T-helper 1 cell treated with Interleukin-12 subunit alpha and Interleukin-12 subunit beta and Interleukin-4 antibody, amounts not matched to agents 30 μg/mL and 1 μg/mL, for 36 hours (primary cell): ENCODE measurements at regions not wholly inside any gene's neighbourhood (a gene's known extent, or its start where the extent isn't known, plus 50 kb on each side); places are given as distances from the start of the nearest gene placed in this dataset.
"Not testable (repeated sequence)": the region's sequence is repeated elsewhere in the genome, so short reads cannot be mapped to it uniquely, and the experiment has no call there.

Source experiments
- H3K27ac Mint-ChIP-seq: one replicate; pipeline ENCODE4 v1.8.0; 2021; ENCODE audit warnings: mild to moderate bottlenecking, mixed read lengths
- H3K27me3 Mint-ChIP-seq: one replicate; pipeline ENCODE4 v1.8.0; 2021; ENCODE audit warnings: low read depth, mixed read lengths
- H3K36me3 Mint-ChIP-seq: one replicate; pipeline ENCODE4 v1.8.0; 2021; ENCODE audit warnings: low read depth, mixed read lengths
- H3K4me1 Mint-ChIP-seq: one replicate; pipeline ENCODE4 v1.8.0; 2021; ENCODE audit warnings: low read depth, mixed read lengths
- H3K4me3 Mint-ChIP-seq: one replicate; pipeline ENCODE4 v1.8.0; 2021; ENCODE audit warnings: mild to moderate bottlenecking, moderate library complexity, mixed read lengths
- H3K9me3 Mint-ChIP-seq: one replicate; pipeline ENCODE4 v1.8.0; 2021; ENCODE audit warnings: mixed read lengths

DNA sequence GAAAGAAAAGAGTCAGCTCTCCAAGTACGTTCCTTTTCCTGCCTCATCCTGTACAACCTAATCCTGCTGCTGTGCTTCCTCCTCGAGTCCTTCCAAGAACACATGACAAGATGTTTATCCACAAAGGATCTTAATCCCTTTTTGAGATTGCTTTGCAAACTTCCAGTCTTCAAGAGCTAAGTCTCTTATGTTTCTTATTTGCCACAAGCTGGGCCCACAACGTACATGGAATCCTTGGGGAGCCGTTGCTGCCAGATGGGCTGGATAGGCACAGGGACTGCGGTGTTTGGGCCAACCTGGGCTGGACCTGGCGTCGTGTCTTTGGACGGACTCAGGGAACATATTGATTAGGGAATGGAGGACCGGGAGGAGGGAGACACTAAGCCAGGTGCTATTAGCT is 79.7 kb upstream of the AFDN start:
- H3K4me3 Mint-ChIP-seq: no peak overlapping the region
- H3K27me3 Mint-ChIP-seq: peaks cover 3% of the 10 kb centered on the region

DNA sequence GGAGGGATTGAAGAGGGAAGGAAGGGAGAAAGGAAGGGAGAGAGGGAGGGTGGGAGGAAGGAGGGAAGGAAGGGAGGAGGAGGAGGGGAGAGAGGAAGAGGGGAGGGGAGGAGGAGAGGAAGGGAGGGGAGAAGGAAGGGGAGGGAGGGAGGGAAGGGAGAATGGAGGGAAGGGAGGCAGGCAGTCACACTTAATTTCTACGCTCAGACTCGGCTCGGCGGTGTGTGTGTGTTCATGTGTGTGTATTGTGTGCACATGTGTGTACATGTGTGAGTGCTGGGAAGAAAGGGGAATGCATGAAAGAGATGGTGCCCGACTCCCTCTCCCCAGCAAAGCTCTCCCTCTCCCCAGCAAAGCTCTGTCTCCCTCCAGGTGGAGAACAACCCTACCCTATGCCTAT is 79.1 kb upstream of the AFDN start:
- Mint-ChIP-seq H3K4me3 (no peak overlapping the region), H3K9me3 (no peaks in the 10 kb centered on the region), H3K27me3 (no peaks in the 10 kb centered on the region), H3K4me1 (no peaks in the 10 kb centered on the region), H3K27ac (no peak overlapping the region), H3K36me3 (no peaks in the 10 kb centered on the region)

More for the DNA sequence above, 79.7 kb upstream of the AFDN start:
- Mint-ChIP-seq H3K36me3 (no peaks in the 10 kb centered on the region), H3K4me1 (no peaks in the 10 kb centered on the region), H3K9me3 (no peaks in the 10 kb centered on the region), H3K27ac (no peak overlapping the region)

DNA sequence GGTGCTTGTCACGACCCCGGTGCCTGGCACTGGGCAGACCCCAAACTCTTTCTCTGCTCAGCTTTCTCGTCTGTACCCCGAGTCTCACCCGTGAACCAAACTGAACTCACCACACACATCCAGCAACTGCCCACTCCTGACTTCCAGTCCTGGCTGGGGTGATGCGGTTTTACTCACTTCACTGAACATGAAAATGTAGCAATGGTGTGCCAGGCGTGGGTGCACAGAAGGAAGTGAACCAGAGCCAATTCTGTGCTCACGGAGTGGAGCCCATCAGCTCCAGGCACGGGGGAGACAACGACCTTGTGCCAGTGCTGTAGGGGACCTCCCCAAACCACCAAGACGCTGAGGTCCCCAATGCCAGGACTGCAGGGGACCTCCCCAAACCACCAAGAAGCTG is 78.7 kb upstream of the AFDN start:
- Mint-ChIP-seq H3K9me3 (no peaks in the 10 kb centered on the region), H3K4me1 (no peaks in the 10 kb centered on the region), H3K27ac (no peak overlapping the region), H3K27me3 (no peaks in the 10 kb centered on the region), H3K36me3 (no peaks in the 10 kb centered on the region), H3K4me3 (no peak overlapping the region)

DNA sequence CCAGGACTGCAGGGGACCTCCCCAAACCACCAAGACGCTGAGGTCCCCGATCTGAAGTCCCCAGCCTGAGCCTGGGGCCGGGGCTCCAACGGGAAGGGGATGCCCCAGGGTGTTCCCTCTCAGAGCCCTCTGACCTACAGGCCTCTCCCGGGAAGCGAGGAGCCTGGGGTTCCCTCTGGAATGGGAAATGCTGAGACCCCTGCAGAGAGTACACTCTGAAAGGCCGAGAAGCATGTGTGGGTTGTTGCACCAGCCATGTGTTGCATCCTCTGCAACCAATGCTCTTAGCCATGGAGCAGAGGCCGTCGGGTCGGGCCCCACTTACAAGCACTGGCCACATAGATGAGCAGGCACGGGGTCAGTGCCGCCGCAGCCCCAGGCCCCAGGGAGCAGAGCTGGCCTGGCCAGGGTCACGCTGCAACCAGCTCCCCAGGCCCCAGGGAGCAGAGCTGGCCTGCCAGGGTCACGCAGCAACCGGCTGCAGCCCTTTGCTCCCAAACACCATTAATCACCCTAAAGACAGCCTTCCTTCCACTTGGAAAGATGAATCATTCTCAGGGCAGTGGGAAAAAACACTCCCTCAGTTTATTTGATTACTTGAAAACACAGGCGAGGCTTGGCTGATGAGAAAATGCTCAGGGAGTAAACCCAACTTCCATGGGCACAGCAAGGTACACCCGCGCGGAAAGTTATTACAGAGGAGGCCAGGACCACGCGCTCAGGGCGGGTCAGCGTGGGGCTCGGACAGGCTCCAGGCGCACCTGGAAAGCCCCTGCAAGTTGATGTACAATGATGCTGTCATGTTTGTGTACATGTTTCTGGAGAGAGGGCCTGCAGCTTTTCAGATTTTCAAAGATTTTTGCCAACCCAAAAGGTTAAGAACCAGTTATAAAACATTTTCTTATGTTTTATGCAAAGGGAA is 78.0 kb upstream of the AFDN start:
- H3K4me3 Mint-ChIP-seq: no peak overlapping the region
- no peaks in the 10 kb centered on the region for H3K36me3 Mint-ChIP-seq
- H3K9me3 Mint-ChIP-seq: no peaks in the 10 kb centered on the region
- H3K27me3 Mint-ChIP-seq: peaks cover 3% of the 10 kb centered on the region
- H3K27ac Mint-ChIP-seq: no peak overlapping the region
- no peaks in the 10 kb centered on the region for H3K4me1 Mint-ChIP-seq

DNA sequence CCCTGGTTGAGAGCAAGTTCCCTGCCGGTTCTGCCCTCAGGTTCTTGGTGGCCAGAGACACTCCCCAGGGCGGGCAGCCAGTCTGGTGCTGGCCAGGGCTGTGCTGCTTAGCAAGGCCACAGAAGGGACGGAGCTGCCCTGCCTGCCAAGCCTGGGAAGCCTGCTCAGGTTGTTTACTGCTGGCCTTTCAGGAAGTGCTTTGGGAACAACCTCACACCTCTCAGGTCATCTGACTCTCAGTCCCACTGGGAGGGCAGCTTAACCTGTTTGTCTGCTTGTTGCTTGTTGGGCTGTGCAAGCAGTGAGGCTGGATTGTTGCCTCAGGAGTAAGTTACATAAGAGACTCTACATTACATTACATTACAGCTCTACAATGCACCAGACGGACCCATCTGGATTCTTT is 75.8 kb upstream of the AFDN start:
- H3K27me3 Mint-ChIP-seq: peaks cover 12% of the 10 kb centered on the region
- H3K27ac Mint-ChIP-seq: no peak overlapping the region
- H3K36me3 Mint-ChIP-seq: no peaks in the 10 kb centered on the region
- H3K9me3 Mint-ChIP-seq: no peaks in the 10 kb centered on the region
- no peak overlapping the region for H3K4me3 Mint-ChIP-seq
- no peaks in the 10 kb centered on the region for H3K4me1 Mint-ChIP-seq

DNA sequence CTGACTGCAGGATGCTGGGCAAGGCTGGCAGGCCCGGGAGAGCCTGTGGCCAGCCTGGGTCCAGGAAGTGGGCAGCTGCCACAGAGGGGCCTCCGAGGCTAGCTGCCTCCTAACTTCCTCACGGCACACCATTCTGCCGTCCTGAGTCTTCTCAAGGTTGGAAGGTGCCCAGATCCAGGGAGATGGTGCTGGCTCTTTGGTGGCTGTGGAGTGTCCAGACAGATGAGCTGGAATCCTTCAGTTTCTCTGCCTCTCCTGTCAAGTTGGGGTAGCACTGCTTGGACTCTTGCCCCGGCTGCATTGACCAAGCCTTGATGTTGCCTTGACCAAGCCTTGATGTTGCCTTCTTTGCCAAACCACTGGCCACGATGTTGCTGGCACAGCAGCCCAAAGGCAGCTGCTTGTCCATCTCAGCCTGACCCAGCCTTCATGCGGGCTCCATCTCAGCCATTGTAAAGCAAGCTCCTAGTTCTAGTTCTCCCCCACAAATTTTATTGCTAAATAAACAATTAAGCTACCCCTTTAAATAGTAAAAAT is 75.1 kb upstream of the AFDN start:
- Mint-ChIP-seq H3K9me3 (no peaks in the 10 kb centered on the region), H3K36me3 (no peaks in the 10 kb centered on the region), H3K4me1 (no peaks in the 10 kb centered on the region), H3K27me3 (peaks cover 12% of the 10 kb centered on the region), H3K4me3 (no peak overlapping the region), H3K27ac (no peak overlapping the region)

DNA sequence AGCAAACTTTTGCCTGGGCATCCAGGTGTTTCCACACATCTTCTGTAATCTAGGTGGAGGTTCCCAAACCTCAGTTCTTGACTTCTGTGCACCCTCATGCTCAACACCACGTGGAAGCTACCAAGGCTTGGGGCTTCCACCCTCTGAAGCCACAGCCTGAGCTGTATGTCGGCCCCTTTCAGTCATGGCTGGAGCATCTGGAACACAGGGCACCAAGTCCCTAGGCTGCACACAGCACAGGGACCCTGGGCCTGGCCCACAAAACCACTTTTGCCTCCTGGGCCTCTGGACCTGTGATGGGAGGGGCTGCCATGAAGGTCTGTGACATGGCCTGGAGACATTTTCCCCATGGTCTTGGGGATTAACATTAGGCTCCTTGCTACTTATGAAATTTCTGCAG is 73.4 kb upstream of the AFDN start:
- not testable (repeated sequence) for H3K36me3 Mint-ChIP-seq, H3K27ac Mint-ChIP-seq, H3K4me3 Mint-ChIP-seq, H3K4me1 Mint-ChIP-seq, H3K9me3 Mint-ChIP-seq
- peaks cover 16% of the 10 kb centered on the region for H3K27me3 Mint-ChIP-seq

DNA sequence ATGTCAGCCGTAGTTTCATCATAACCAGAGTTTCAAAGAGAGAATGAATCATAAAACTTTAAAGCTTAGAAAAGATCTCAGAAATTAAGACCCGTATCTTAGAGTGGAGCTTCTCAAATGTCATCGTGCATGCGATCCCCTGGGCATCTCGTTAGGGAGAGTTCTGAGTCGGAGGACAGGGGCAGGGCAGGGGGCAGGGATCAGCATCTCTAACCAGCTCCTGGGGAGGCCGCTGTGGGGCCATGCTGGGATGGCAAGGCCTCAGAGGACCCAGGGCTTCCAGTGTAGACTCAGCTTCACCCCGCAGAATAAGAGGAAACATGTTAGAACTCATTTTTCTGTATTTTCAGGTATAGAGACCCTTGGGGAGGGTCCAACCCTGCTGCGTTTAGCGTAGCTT is 72.0 kb upstream of the AFDN start:
- Mint-ChIP-seq H3K36me3 (no peaks in the 10 kb centered on the region), H3K4me3 (no peak overlapping the region), H3K27ac (no peak overlapping the region), H3K4me1 (no peaks in the 10 kb centered on the region), H3K27me3 (peaks cover 19% of the 10 kb centered on the region), H3K9me3 (no peaks in the 10 kb centered on the region)

DNA sequence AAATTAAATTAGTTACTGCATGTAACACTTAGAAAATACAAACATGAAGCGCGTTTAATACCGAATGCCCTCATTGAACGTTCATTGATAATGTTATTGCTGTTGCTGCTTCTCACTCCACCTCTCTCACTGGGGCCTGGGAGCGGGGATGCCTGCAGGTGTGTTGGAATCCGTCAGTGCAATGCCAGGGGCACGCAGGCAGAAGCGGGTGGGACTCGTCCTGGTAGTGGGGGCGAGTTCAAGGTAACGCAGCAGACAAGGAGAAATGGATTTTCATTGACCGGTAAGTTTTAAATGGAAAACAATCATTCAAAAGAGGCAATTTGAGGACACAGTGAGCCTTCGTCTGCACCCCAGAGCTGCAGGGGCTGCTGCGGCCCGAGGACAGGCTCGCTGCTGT is 71.2 kb upstream of the AFDN start:
- Mint-ChIP-seq H3K4me1 (no peaks in the 10 kb centered on the region), H3K4me3 (no peak overlapping the region), H3K9me3 (no peaks in the 10 kb centered on the region), H3K27ac (no peak overlapping the region), H3K36me3 (no peaks in the 10 kb centered on the region), H3K27me3 (peaks cover 20% of the 10 kb centered on the region)

DNA sequence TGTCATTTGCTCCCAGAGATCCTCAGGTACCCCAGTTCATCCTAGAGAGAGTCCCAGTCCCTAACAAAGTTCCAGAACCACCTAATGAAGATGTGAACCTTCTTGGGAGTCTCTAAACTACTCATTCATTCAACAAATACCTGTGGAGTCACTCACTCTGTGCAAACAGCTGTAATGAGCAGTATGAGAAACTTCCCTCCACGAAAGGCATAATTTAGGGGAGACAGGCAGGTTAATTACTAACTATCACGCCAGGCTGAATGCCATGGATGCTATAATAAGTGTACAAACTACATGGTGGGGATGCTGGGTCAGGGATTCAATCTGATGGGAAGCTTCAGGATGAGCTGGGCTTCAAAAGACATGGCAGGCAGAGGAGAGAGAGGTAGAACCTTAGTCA is 70.1 kb upstream of the AFDN start:
- H3K27me3 Mint-ChIP-seq: peaks cover 20% of the 10 kb centered on the region
- H3K36me3 Mint-ChIP-seq: no peaks in the 10 kb centered on the region
- no peaks in the 10 kb centered on the region for H3K4me1 Mint-ChIP-seq
- no peak overlapping the region for H3K27ac Mint-ChIP-seq
- H3K4me3 Mint-ChIP-seq: no peak overlapping the region
- H3K9me3 Mint-ChIP-seq: no peaks in the 10 kb centered on the region

DNA sequence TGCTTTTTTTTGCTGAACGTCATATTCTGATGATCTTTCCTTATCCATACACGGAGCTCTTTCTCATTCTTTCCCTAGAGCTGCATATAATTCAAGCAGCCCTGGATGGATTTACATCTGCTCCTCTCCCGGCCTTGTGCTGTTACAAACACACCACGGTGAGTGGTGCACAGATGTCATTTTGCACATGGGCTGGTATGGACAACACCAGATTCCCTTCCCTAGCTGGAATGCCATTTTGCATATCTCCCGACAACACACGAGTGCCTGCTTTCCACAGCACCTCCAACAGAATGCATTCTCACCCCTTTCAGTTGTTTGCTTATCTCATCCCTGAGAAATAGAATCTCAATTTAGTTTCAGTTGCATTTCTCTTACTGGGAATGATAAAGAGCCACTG is 69.5 kb upstream of the AFDN start:
- H3K36me3 Mint-ChIP-seq: no peaks in the 10 kb centered on the region
- H3K27ac Mint-ChIP-seq: no peak overlapping the region
- peaks cover 20% of the 10 kb centered on the region for H3K27me3 Mint-ChIP-seq
- no peaks in the 10 kb centered on the region for H3K9me3 Mint-ChIP-seq
- H3K4me3 Mint-ChIP-seq: no peak overlapping the region
- no peaks in the 10 kb centered on the region for H3K4me1 Mint-ChIP-seq

DNA sequence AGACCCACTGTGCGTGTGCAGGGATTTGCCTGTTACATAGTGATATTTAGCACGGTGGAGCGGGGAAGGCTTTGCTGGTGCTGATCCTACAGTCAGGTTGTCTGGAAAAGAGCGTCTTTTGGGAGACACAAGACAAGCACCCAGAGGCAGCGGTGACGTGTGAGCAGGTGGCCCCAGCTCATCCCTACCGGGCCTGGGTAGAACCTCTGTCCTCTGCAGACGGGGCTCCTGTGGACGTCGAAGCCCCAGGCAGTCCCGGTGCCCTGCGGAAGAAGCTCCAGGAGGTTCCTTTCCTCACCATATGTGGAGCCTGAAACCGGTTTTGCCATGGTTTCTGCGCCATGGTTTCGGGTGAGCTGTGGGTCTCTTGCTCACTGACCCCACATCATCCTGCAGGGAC is 68.9 kb upstream of the AFDN start:
- Mint-ChIP-seq H3K27ac (no peak overlapping the region), H3K27me3 (peaks cover 20% of the 10 kb centered on the region), H3K4me3 (no peak overlapping the region), H3K4me1 (no peaks in the 10 kb centered on the region), H3K36me3 (no peaks in the 10 kb centered on the region), H3K9me3 (no peaks in the 10 kb centered on the region)

DNA sequence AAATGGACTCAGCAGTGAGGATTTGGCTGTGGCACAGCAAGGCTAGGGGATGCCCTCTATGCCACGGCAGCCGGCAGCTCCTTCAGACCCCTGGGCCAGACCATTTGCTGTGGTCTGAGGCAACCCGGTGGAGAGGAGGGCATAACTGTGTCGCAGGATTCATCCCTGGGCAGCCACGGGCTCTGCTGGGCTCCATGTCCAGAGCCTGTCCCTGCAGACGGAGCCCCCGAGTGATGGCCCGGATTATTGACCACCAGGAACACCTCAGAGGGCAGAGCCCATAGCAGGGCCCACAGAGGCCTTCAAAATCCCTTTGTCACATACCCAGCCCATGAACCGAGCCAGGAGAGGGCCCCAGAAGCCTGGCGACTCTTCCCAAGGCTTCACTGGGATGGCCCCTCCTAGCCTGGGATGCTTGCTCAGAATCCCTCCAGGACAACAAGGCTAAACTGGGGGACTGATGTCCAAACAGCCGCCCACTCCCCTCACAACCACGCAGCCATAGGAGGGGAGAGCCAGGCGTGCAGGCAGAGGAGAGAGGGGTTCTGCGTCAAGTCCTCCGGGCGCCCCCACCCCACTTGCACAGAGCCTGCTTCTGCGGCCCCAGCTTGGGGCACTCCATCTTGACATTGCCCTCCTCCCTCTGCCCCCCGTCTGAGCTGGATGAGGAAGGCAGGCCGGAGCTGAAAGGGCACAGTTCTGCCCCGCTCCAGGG is 68.2 kb upstream of the AFDN start:
- Mint-ChIP-seq H3K4me3 (no peak overlapping the region), H3K36me3 (no peaks in the 10 kb centered on the region)

DNA sequence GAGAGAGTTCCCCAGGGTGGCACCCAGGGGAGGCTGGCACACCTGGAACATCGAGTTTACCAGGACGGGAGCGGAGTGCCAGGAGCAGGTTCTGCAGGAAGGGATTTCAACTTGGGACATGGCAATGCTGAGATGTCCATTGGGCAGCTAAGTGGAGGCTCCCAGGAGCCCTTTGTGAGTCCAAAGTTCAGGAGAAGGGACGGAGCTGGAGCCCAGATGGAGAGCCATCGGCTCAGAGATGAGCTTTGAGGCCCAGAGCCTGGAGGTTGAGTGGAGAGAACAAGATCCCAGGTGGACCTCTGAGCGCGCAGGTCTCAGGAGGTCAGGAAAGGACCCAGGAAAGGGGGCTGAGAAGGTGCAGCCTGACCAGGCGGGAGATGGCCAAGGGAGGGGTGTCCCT is 67.5 kb upstream of the AFDN start:
- Mint-ChIP-seq H3K27me3 (peaks cover 13% of the 10 kb centered on the region), H3K9me3 (no peaks in the 10 kb centered on the region), H3K27ac (no peak overlapping the region), H3K4me1 (no peaks in the 10 kb centered on the region), H3K4me3 (no peak overlapping the region), H3K36me3 (no peaks in the 10 kb centered on the region)

More for the DNA sequence above, 68.2 kb upstream of the AFDN start:
- Mint-ChIP-seq H3K9me3 (no peaks in the 10 kb centered on the region), H3K27me3 (peaks cover 20% of the 10 kb centered on the region), H3K27ac (no peak overlapping the region), H3K4me1 (no peaks in the 10 kb centered on the region)

DNA sequence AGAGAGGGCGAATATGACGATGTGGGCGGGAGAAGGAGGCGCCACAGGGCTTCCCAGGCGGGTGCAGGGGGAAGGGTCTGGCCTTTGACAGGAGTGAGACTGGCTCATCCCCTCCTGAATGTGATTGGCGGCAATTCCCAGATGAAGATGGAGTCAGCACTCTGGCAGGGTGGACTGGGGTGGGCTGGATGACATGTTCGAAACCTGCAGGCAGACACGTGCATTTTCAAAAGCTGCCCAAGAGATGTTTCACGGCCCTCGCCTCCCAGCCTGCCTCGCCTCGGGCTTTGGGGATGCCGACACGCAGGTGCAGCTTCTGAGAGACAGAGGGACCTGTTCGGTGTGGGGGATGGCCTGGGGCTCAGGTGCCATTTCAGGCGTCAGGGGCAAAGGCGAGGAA is 66.8 kb upstream of the AFDN start:
- Mint-ChIP-seq H3K9me3 (no peaks in the 10 kb centered on the region), H3K27ac (no peak overlapping the region), H3K36me3 (no peaks in the 10 kb centered on the region), H3K27me3 (peaks cover 8% of the 10 kb centered on the region), H3K4me1 (no peaks in the 10 kb centered on the region), H3K4me3 (no peak overlapping the region)
